GM12872 (cell line): ENCODE measurements at regions not wholly inside any gene's neighbourhood (a gene's known extent, or its start where the extent isn't known, plus 50 kb on each side); places are given as distances from the start of the nearest gene placed in this dataset.

Experiments used
- TF ChIP-seq, protein P1 (sequence below): IDR thresholded peaks from 3 replicates; pipeline ENCODE4 v1.5.1; 2011; ENCODE audit warnings: low read depth, mild to moderate bottlenecking, low read length, moderate library complexity; ENCODE audit not compliant: insufficient read depth

DNA sequence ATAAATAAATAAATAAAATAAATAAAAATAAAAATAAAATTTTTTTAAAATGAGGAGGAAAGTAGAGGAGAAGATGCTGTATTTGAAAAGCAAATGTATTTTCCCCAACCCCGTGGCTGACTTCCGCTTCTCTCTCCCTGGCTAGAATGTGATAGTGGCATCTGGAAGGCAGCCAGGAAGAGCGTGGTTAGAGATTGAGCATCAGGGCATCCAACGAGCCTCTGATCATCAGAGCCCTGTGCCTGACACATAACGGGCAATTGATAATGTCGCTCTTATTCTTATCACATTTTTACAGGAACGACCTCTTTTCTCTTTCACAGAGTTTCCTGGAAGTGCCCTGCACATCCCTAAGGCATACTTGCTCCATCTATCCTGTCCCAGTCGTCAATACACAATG lies 496.9 kb upstream of the TMEM132C start:
- TF ChIP-seq, protein P1, sequence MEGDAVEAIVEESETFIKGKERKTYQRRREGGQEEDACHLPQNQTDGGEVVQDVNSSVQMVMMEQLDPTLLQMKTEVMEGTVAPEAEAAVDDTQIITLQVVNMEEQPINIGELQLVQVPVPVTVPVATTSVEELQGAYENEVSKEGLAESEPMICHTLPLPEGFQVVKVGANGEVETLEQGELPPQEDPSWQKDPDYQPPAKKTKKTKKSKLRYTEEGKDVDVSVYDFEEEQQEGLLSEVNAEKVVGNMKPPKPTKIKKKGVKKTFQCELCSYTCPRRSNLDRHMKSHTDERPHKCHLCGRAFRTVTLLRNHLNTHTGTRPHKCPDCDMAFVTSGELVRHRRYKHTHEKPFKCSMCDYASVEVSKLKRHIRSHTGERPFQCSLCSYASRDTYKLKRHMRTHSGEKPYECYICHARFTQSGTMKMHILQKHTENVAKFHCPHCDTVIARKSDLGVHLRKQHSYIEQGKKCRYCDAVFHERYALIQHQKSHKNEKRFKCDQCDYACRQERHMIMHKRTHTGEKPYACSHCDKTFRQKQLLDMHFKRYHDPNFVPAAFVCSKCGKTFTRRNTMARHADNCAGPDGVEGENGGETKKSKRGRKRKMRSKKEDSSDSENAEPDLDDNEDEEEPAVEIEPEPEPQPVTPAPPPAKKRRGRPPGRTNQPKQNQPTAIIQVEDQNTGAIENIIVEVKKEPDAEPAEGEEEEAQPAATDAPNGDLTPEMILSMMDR = no peak

DNA sequence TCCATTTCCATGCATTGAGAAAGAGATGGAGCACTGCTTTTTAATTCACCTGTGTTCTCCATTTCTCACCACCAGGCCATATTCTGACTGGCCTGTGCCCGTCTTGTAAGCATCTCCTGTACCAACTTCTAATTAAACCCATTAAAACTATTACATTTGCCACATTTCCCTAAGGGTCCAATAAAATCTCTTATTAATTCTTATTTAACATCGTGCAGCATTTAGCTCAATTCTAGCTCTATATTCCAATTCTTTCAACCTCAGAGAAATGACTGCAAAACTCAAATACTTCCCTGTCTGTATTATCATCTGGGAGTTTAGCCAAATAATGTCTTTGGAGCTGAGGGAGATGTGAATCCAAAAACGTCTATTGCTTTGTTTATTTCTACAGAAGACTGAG lies 495.4 kb upstream of the TMEM132C start:
- TF ChIP-seq, protein P1 = no peak

DNA sequence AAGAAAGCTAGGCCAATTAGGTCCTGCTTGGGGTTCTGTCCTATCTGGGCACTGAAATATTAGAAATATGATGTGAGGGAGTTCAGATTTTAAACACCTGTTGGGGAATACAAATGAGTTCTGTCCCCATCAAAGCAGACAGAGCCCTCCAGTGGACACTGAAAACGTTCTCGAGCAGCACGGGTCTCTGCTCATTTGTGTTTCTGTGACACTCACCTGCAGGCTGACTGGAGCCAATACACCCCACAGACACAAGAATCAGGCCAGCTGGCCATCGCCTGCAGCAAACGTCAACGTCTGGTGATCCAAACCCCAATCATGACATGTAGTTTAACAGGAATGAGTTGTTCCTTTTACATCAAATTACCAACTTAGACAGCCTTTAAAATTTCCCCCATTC lies 493.4 kb upstream of the TMEM132C start:
- TF ChIP-seq, protein P1 = no peak

DNA sequence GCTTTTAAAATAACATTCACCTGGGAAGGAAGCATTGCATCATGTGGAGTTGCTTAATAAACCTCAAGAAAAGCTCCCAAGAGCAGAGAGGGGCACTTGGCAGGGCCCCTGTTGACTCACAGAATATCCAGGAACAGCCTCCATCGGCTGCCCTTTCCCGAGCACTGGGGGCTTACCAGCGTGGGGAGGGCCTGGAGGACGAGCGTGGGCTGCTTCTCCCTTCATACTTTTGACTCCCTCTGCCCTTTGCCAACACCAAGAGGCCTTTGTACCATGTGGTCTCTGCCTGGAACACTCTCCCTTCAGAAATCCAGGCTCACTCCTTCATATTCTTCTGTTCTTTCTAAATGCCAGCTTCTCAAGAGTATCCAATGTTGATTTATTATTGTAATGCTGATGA lies 492.1 kb upstream of the TMEM132C start:
- TF ChIP-seq, protein P1 = no peak

DNA sequence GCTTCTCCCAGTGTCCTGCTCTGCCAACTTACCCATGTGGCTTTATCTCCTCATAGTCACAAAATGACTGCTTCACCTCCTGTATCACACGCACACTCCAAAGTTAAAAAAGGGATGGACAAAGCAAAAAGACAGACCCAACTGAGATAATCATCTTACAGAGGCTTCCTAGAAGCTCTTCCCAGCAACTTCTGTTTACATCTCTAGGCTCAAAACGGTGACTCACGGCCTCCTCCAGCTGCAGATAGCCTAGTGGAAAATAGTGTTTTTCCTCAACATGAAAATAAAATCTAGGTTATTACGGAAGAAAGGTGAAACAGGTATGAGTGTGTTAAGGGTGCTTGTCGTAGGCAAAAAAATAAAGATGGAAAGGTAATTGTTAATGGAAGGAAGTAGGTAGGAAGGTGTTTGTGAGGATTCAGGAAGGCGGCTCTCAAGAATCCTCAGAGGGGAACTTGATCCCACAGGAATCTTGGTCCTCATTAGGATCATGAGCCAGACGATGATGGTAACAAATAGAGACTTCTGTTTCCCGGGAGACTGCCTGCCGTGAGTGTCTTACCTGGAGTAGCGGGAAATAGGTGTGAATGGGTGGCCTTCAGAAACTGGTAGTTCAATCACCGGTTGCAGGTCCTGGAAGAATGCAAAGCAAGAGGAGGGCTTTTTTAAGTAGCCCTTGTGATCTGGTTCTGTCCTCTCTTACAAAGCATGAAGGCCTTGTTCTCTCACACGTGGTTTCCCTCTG lies 487.5 kb upstream of the TMEM132C start:
- TF ChIP-seq, protein P1 = no peak

DNA sequence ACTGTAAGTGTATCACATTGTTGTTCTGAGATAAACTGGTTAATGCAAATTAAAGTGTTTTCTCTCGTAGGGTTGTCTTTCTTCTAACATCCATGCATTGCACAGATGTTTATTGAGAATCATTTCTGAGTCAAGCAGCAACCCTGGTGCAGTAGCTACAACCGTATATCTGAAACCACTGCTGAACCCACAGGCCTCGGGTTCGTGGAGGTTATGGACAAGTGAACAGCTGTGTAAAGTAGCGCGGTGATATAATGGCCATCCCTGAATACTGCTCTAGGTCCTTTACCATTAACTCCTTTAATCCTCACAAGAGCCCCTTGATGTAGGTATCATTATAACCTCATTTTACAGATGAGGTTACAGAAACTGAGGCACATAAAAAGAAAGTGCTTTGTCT lies 486.1 kb upstream of the TMEM132C start:
- TF ChIP-seq, protein P1 = no peak

DNA sequence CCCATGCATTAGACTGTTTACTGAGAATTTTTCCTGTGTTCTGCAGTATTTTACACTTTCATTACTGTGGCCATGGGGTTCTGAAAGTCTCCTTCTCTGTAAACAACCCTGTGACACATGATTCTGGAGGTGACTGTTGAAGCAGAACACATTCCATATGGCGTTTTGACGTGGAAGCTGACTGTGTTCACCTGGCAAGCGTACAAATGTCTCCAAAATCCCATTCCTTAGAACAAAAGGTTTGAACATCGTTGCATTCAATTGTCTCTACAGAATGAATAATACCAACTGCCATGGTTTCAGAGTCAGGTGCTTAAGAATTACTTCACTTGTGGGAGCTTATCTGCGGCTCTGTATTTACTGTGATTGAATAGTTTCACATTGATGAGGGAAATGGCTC lies 485.6 kb upstream of the TMEM132C start:
- TF ChIP-seq, protein P1 = no peak
